ENCODE measurements at regions not wholly inside any gene's neighbourhood (a gene's known extent, or its start where the extent isn't known, plus 50 kb on each side); places are given as distances from the start of the nearest gene placed in this dataset.

GRCh38 chr3:95901948-95902347 is 912.4 kb upstream of the EPHA6 start:
- intact Hi-C loops (cut with DNase I): no loop called here
- DNase-seq (ENCODE audit: missing footprints) (no peak), ATAC-seq (no peak)

DNA sequence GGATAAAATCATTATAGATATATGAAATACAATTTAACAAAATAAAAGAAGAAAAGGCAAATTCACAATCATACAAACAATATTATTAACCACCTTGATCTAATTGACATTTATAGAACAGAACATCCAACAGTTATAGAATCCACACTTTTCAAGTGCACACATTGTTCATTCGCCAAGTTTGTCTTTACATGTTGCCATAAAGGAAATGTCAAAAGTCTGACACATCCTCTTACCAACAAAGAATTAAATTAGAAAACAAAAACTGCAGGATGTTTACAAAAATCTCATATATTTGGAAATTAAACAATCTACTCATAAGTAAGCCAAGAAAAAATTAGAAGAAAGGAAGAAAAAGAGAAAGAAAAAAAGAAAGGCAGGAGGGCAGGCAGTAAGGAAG is 909.2 kb upstream of the EPHA6 start:
- ATAC-seq: no peak

DNA sequence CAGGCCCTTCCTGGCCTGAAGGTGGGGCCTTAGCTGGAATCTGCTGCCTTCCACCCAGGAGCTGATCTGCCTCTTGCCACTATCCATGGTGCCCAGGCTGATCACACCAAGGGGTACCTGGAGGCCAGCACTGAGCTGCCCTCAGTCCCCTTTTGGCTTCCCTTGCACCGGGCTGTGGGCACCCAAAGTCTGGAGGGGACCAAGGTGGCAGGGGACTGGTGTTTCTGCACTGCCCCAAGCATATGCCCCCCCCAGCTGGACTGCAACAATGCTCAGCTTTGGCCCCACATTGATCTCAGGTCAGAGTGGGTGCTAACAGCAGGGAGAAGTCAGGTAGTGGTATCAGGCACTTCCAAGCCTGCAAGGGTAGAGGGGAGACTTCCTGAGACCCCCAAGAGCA is 902.6 kb upstream of the EPHA6 start:
- ATAC-seq (no peak), DNase-seq (ENCODE audit: missing footprints) (no peak)
- intact Hi-C loops (cut with DNase I): no loop called here

More for the DNA sequence above, 909.2 kb upstream of the EPHA6 start:
- no peak for DNase-seq (ENCODE audit: missing footprints)
- intact Hi-C loops (cut with DNase I): no loop called here

- peak; percentile 94 for ATAC-seq
- DNase-seq (ENCODE audit: missing footprints): no peak
- intact Hi-C loops (cut with DNase I): no loop called here
These were observed 890.7 kb upstream of the EPHA6 start for GRCh38 chr3:95923496-95924210.

- DNase-seq (ENCODE audit: missing footprints): no peak
- intact Hi-C loops (cut with DNase I): no loop called here
- no peak for ATAC-seq
These were observed 887.4 kb upstream of the EPHA6 start for GRCh38 chr3:95926904-95927501.

DNA sequence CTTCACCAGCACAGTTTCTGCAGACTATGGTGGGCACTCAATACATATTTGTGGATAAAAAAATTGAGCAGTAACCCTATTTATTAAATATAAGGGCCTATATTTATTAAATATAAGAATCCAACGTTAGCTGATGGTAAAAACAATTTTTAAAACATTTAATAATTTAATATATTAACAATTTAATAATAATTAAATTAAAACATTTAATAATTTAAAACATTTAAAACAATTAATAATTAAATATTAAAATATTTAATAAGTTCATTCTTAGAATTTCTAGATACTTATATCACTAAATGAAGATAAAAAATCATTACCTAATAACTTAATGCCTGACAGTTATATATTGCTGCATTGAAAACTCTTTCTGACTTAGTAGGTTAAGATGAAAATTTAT is 880.2 kb upstream of the EPHA6 start:
- DNase-seq (ENCODE audit: missing footprints) (no peak), ATAC-seq (no peak)
- intact Hi-C loops (cut with DNase I): no loop called here

GRCh38 chr3:95939235-95939809 is 875.1 kb upstream of the EPHA6 start:
- ATAC-seq: no peak
- DNase-seq (ENCODE audit: missing footprints): no peak
- intact Hi-C loops (cut with DNase I): no loop called here

DNA sequence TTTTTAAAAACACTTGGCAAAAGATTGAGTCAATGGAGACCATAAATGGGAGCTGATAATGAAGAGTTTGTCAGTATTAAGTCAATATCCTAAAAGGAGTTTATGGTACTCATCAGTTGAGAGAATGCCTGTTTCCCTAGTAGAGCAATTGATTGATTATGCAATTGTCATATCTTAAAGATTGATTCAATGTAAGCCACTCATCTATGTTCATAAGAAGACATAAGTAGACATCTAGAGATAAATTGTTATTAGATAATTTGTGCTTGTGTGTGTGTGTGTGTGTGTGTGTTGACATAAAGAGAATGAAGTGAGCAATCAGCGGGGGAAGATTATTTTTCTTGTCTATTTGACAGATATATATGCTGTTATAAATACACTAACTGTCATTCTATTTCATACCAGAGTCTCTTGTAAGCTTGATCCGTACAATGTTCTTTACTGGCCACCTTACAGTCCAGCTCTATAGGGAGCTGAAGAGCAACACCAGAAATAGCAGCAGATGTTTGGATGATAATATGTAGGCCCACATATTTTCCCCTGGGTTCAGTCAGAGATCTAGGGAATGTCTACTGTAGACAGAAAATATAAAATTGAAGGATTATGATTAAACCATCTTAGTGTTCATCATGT is 848.6 kb upstream of the EPHA6 start:
- no peak for ATAC-seq
- DNase-seq (ENCODE audit: missing footprints): no peak
- intact Hi-C loops (cut with DNase I): no loop called here

DNA sequence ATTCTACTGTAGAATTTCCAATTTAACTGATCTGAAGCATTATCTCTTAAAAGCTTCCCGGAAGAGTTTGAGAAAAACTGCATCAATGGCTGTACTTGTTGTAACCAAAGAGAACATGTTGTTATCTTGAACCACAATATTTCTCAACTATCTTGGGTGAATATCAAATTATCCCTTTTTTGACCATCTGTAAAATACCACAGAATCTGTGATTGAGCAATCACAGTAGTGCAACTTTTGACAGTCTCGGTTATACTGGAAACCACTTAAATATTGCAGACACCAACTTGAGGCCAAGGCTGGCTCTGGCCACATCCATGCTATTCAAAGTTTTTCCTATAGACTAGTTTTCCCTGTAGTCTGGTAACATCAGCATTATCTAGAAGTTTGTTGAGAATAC is 842.8 kb upstream of the EPHA6 start:
- peak; percentile 85 for ATAC-seq
- intact Hi-C loops (cut with DNase I): no loop called here

GRCh38 chr3:95994338-95994737 is 820.1 kb upstream of the EPHA6 start:
- DNase-seq (ENCODE audit: missing footprints): no peak
- intact Hi-C loops (cut with DNase I): no loop called here
- no peak for ATAC-seq

More for the DNA sequence above, 842.8 kb upstream of the EPHA6 start:
- DNase-seq (ENCODE audit: missing footprints): no peak

DNA sequence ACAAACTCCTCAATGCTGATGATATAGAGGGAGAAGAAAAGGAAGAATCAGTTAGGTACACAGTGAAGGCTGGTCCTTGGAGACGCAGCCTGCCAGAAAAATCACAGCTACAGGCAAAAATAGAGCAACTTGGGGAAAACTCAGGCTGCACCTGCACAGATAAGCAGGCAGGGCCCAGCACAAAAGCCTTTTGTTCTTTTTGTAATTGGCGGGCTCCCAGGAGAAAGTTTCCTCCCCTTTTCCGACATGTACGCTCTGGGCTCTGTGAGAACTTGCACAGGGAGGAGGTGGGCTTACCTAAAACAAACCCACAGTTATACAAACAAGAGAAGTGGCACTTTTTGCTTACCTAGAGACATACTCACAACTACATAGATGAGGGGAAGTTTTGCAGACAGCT is 813.4 kb upstream of the EPHA6 start:
- DNase-seq (ENCODE audit: missing footprints) (no peak), ATAC-seq (no peak)
- intact Hi-C loops (cut with DNase I): no loop called here

DNA sequence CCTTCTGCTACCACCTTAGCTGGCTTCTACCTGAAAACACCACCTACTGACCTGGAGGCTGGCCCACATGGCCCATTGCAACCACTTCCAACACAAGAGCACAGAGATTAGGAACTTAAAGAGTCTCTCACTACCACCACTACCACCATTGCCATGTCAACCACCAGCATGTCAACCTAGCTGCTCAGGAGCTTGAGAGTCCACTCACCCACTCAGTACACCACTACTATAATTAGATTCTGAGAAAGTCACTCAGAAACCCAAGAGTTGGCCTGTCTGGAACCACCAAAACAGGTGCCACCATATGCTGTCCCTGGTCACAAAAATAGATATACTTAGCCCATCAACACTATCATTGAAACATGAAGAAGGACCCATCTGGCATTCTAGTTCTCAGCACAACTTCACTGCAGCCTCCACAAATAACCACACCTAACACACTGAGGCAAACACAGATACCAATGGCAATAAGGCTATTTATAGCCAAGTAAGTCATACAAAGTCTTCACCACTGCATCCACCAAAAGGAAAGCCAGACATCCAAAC is 806.7 kb upstream of the EPHA6 start:
- intact Hi-C loops (cut with DNase I): no loop called here
- ATAC-seq (no peak), DNase-seq (ENCODE audit: missing footprints) (no peak)

DNA sequence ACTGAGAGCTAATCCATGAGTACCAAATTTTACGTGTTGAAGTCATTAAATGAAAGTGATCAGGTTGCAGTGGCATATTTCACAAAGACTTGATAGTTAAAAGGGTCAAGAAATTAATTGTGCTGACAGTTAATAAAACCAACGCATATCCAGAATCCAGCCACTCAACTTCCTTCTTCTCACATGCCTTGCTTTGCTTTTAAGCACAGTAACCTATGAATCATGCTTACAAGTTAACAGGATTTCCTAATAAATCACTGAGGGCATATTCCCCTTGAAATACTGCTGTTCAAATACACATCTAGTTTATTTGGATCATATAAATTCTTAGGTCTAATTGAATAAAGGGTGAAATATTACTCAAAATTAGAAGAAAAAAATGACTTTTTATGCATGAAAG is 801.5 kb upstream of the EPHA6 start:
- intact Hi-C loops (cut with DNase I): no loop called here
- DNase-seq (ENCODE audit: missing footprints) (no peak), ATAC-seq (no peak)

GRCh38 chr3:96017556-96017955 is 796.8 kb upstream of the EPHA6 start:
- ATAC-seq (no peak), DNase-seq (ENCODE audit: missing footprints) (no peak)
- intact Hi-C loops (cut with DNase I): no loop called here

DNA sequence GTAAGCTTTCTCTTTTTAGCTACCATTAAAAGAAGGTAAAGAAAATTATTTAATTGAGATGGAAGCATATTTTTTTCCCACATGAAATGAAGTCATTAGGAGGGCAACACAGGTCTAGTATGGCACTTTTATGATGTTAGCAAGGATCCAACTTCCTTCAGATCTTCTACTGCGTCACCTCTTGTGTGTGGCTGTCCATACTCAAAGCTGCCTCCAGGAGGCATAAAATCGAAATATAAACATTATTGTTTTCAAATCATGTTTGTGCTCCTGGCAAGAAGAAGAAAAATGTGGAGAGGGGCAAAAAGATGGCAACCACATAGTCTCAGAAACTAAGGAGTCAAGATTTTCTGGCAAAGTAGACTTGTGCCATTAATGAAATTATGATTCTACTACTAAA is 791.7 kb upstream of the EPHA6 start:
- DNase-seq (ENCODE audit: missing footprints): no peak
- intact Hi-C loops (cut with DNase I): no loop called here

GRCh38 chr3:96027718-96028117 is 786.7 kb upstream of the EPHA6 start:
- intact Hi-C loops (cut with DNase I): no loop called here
- no peak for DNase-seq (ENCODE audit: missing footprints)
- ATAC-seq: no peak

More for the DNA sequence above, 791.7 kb upstream of the EPHA6 start:
- ATAC-seq: no peak

DNA sequence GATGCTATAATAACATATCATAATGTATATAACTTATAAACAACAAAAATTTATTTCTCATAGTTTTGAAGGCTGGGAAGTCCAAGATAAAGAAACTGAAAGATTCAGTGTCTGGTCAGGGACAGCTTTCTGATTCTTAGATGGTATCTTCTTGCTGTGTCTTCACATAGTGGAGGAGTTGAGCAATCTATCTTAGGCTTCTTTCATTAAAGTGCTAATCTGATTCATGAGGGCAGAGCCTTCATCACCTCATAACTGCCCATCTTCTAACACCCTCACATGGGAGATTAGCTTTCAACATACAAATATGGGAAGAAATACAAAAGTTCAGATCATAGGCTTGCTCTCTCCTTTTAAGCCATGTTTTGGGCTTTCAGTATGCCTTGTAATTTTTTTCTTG is 774.8 kb upstream of the EPHA6 start:
- ATAC-seq: no peak
- intact Hi-C loops (cut with DNase I): no loop called here
- no peak for DNase-seq (ENCODE audit: missing footprints)

DNA sequence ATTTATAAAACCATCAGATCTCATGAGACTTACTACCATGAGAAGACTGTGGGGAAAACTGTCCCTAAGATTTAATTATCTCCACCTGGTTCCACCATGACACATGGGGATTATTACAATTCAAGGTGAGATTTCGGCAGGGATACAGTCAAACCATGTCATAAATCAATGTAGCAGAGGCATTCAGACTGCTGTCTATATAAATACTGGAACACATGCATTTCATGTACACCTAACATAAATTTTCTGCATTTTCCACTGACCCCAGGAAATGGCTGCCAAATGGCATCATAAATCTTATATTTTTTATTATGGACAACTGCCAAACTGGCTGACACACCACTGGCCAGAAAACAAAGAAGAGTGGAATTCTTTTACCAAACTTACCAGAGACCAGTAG is 755.1 kb upstream of the EPHA6 start:
- ATAC-seq (no peak), DNase-seq (ENCODE audit: missing footprints) (no peak)
- intact Hi-C loops (cut with DNase I): no loop called here

DNA sequence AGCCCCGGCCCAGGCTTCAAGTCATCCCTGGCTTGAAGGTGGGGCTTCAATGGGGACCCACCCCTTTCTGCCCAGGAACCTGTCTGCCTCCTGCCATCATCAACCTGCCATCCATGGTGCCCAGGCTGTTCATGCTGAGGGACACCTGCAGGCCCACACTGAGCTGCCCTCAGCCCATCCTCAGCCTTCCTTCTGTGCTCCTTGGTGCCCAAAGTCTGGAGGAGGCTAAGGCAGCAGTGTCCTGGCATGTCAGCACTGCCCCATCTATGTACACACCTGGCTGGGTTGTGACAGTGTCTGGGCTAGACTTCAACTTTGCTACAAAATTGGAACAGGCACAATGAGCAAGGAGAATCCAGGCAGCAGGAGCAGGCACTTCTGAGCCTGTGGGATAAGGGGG is 745.3 kb upstream of the EPHA6 start:
- ATAC-seq: peak; percentile 8
- intact Hi-C loops (cut with DNase I): no loop called here
- DNase-seq (ENCODE audit: missing footprints): no peak

DNA sequence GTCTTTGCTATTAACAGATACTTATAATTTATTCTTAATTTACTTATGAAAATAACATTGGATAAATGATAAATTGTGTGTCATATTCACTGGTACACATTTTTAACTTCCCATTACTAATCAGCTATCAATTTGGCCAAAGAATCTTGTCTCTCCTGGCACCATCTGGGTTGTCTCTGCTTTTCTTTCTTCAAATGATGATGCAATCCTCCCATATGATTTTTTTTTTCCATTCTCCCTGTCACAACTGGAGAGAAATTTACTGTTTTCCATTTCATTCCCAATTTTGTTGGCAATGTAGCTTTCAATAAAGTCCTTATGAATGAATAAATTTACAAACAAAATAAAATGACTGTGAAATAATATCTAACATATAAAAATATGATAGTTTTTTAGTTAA is 743.7 kb upstream of the EPHA6 start:
- no peak for ATAC-seq
- no peak for DNase-seq (ENCODE audit: missing footprints)
- intact Hi-C loops (cut with DNase I): no loop called here
